ENCODE measurements at regions not wholly inside any gene's neighbourhood (a gene's known extent, or its start where the extent isn't known, plus 50 kb on each side); places are given as distances from the start of the nearest gene placed in this dataset.

DNA sequence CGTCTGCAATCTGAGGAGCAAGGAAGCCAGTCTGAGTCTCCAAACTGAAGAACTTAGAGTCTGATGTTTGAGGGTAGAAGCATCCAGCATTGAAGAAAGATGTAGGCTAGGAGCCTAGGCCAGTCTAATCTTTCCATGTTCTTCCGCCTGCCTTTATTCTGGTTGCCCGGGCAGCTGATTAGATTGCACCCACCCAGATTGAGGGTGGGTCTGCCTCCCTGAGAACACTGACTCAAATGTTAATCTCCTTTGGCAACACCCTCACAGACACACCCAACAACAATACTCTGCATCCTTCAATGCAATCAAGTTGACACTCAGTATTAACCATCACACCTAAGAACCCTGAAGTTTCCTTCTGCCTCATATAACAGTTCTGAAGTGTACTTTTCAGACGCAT is 350.1 kb downstream of the RFPL4B start:
- DNase-seq (ENCODE audit: low read depth in 4 of 4, low spot score in 3 of 4), result no peak

GRCh38 chr6:112701201-112701600 is 354.1 kb downstream of the RFPL4B start:
- DNase-seq (ENCODE audit: low read depth in 4 of 4, low spot score in 3 of 4), result no peak

- DNase-seq (ENCODE audit: low read depth in 4 of 4, low spot score in 3 of 4), result no peak
These were observed 363.6 kb downstream of the RFPL4B start for GRCh38 chr6:112710710-112711109.

- no peak for DNase-seq (ENCODE audit: low read depth in 4 of 4, low spot score in 3 of 4)
These were observed 366.3 kb downstream of the RFPL4B start for GRCh38 chr6:112713402-112713801.

GRCh38 chr6:112717401-112717800 is 370.3 kb downstream of the RFPL4B start:
- DNase-seq (ENCODE audit: low read depth in 4 of 4, low spot score in 3 of 4), result no peak

DNA sequence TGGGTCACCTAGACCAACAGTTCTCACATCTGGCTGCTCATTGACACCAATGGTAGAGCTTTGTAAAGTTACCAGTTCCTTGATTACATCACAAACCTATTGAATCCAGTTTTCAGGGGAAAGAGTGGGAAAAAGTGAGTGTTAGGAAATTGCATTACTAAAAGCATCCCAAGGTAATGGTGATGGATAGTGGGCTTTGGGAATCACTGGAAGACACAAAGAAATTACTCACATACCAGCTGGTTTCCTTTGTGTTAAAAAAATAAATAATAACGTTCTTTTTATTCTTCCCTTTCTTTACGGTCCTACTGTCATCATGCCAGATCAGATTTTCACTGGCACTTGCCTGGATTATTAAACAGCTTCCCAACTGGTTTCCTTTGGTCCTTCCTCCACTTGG is 370.7 kb downstream of the RFPL4B start:
- no peak for DNase-seq (ENCODE audit: low read depth in 4 of 4, low spot score in 3 of 4)

DNA sequence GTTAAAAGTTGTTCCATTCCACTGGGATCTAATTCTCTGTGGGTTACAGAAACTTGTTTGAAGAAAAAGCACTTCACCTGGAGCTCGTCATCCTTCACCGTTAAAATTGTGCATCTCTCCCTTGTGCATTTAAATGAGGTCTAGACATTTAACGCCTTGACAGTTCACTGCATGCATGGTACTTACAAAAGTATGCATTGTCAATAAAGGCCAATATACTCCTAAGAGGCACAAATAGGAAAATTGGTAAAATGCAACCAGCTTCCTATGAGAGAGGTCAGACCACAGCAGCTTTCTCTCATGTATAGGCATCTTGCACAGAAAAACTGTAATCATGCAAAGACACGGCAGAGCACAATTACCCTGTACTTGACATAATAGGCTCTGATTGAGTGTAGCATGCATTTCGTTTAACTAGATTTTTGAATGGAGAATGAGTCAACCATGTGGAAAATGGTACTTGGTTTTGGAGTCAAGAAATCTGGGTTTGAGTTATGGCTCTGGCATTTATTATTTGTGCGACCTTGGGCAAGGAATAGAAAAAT is 378.5 kb downstream of the RFPL4B start:
- no peak for DNase-seq (ENCODE audit: low read depth in 4 of 4, low spot score in 3 of 4)

GRCh38 chr6:112735129-112735528 is 388.0 kb downstream of the RFPL4B start:
- no peak for DNase-seq (ENCODE audit: low read depth in 4 of 4, low spot score in 3 of 4)

DNA sequence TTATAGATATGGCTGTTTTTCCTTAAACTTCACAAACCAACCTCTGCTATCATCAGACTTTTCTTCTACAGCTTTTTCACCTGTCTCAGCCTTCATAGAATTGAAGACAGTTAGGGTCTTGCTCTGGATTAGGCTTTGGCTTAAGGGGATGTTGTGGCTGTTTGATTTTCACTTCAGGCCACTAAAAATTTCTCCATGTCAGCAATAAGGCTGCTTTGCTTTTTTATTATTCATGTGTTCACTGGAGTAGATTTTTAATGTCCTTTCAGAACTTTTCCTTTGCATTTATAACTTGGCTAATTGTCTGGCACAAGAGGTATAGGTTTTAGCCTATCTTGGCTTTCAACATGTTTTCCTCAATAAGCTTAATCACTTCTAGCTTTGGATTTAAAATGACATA is 392.6 kb downstream of the RFPL4B start:
- no peak for DNase-seq (ENCODE audit: low read depth in 4 of 4, low spot score in 3 of 4)

DNA sequence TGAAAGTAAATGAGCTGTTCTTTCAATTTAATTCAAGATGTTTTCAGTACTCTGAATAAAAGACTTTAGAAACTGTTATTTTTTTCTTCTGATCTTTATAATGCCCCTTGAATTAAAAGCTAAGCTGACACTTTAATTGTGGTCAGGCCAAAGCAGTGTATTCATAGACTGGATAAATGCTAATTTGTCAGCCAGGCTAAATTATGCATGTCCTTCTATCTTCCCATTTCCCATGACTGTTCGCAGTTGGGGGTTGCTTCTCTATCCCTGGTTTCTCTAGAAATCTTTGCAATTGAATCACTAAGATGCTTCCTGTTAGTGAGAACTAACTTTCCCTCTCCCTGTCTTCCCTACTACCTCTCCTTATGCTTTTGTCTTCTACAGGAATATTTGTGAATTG is 396.2 kb downstream of the RFPL4B start:
- DNase-seq (ENCODE audit: low read depth in 4 of 4, low spot score in 3 of 4), result no peak

DNA sequence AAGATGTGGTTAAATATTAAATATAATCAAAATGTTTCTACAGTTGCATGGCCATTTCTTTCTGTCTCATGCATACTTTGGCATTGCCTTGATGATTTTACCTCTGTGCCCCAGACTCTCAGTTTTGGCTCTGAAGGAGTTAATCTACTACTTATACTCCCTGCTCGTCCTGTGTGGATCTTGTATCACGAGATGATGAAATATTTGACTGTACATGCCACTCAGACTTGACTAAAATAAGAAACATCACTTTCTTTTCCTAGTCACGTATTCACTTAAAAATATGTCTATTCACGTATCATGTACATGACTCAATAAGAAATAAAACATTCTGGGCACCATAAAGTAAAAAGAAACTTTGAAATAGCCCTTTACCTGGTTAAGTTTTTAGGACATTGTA is 397.7 kb downstream of the RFPL4B start:
- no peak for DNase-seq (ENCODE audit: low read depth in 4 of 4, low spot score in 3 of 4)

- no peak for DNase-seq (ENCODE audit: low read depth in 4 of 4, low spot score in 3 of 4)
These were observed 398.6 kb downstream of the RFPL4B start for GRCh38 chr6:112745765-112746164.

GRCh38 chr6:112749673-112750072 is 402.5 kb downstream of the RFPL4B start:
- DNase-seq (ENCODE audit: low read depth in 4 of 4, low spot score in 3 of 4), result no peak

GRCh38 chr6:112752305-112752704 is 405.2 kb downstream of the RFPL4B start:
- no peak for DNase-seq (ENCODE audit: low read depth in 4 of 4, low spot score in 3 of 4)

DNA sequence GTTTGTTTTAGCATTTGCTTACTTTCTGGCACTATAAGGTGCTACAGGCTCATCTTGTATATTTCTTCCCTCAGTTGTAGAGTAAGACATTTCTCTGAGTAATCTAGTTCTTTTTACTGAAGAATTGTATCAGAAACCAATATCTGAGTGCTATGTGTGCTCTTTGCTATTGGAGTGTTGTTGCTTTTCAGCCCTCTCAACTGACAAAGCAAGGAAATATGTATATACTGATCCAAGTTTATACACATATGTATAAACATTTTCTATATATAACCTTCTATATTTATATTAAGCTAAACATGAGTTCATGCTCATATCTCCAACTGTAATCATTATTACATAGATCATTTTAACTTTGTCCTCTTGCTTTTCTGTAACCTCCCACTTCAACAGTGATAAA is 405.7 kb downstream of the RFPL4B start:
- DNase-seq (ENCODE audit: low read depth in 4 of 4, low spot score in 3 of 4), result no peak

DNA sequence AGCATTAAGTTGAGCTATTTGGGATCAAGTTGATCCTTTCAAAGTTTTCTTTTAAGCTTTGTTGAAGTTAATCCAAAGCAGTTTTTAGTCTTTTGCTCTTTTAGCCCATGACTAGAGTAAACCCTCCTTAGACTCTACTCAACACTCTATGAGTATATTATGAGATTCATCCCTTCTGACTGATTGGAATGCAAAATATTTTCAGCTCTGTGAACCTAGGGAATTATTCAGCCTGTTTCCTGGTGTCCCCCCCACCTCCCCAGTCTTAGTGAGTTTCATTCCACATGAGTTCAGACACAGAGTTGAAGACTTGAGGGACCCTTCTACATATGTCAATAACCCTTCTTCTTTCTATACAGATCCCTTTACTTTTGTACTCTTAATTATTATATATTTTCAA is 413.7 kb downstream of the RFPL4B start:
- DNase-seq (ENCODE audit: low read depth in 4 of 4, low spot score in 3 of 4), result no peak

DNA sequence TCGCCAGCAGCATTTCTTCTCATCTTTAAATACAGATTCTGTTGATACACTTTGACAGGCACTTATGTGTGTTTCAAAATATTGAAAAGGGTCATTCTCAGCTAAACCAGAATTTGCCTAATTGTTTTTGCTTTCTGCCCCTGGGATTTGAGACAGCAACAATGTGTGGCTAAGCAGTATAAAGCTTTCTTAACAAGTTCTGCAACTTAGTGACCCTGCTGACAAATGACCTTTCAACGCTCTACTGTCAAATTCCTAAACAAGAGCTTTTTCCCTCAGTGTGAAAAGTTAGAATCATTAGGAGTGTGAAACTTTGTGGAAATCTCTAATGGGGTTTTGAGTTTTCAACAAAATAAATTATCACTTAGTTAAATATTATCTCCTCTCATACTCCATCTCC is 414.6 kb downstream of the RFPL4B start:
- DNase-seq (ENCODE audit: low read depth in 4 of 4, low spot score in 3 of 4), result no peak

- no peak for DNase-seq (ENCODE audit: low read depth in 4 of 4, low spot score in 3 of 4)
These were observed 417.2 kb downstream of the RFPL4B start for GRCh38 chr6:112764377-112764776.

DNA sequence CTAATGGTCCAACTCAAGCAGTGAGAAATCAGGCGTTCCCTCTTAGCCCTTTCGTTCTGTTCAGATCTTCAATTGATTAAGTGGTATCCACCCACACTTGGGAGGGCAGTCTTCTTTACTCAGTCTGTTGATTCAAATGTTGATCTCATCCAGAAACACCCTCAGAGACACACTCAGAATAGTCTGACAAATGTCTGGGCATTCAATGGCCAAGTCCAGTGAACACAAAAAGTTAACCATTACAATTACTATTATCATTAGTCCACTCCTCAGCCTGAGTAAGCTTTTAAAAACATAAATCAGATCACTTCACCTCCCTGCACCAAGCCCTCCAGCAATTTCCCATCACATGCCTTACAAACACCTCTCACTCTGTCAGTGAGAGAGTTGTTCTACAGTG is 423.2 kb downstream of the RFPL4B start:
- no peak for DNase-seq (ENCODE audit: low read depth in 4 of 4, low spot score in 3 of 4)

DNA sequence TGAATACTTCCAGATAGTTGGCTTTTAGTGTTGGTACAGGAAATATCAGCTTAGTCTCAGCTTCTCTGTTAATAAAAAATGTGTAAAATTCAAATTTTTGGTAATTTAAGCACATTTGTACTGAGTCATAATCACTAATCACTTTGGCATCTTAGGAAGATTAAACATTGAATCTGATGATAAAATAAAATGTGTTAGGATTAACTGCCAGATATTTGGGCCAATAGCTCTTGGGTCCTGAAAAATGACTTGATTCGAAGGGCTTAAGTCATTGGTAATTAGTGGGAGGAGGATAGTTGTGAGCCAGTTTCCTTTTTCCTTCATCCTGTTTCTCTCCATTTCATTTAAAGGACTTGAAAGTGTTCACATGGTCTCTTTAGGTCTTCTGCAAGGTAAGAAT is 426.1 kb downstream of the RFPL4B start:
- DNase-seq (ENCODE audit: low read depth in 4 of 4, low spot score in 3 of 4), result no peak

GRCh38 chr6:112774319-112774718 is 427.2 kb downstream of the RFPL4B start:
- no peak for DNase-seq (ENCODE audit: low read depth in 4 of 4, low spot score in 3 of 4)

DNA sequence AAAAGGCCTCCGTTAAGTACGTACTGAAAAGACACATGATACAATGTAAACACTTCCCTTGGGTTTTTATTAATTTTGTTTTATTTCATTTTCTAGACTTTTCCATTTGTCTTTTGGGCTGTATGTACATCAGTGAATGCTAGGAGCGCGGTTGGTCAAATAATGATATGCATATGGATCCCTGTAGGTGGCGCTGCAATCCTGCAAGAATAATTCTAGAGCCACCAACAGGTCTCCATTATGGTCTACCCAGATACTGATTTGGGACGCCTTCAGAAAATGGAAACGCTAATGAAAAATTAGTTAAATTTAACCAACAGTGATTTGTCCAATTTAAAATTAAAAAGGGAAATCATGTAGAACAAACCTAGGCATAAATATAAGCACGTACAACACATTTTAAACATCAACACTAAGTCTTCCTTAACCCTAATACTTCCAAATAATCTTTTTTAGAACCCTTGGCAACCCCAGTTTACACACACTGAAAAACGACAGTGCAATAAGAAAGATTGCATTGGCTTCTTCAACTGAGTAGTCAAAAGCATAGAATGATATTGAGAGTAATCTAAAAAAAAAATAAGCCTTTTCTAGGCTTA is 433.5 kb downstream of the RFPL4B start:
- peak; percentile 53 to 68 (median 64) for DNase-seq (ENCODE audit: low read depth in 4 of 4, low spot score in 3 of 4)

DNA sequence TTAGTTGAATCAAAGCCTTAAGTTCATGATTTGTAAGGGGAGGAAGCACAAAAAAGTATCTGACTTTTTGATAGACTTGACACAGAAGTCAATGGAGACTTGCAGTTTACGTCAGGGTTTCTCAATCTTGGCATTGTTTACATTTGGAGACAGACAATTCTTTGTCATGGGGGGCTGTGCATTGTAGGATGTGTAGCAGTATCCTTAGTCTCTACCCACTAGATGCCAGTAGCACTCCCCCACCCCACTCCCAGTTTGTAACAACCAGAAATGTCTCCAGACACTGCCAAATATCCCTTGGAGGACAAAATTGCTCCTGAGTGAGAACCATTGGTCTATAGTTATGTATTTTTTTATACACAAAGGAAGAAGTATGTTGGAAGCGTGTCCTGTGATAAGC is 434.1 kb downstream of the RFPL4B start:
- DNase-seq (ENCODE audit: low read depth in 4 of 4, low spot score in 3 of 4), result no peak
